Testis (tissue), 2 donors: ENCODE measurements at regions not wholly inside any gene's neighbourhood (a gene's known extent, or its start where the extent isn't known, plus 50 kb on each side); places are given as distances from the start of the nearest gene placed in this dataset.

Experiments
- POLR2A ChIP-seq: fragments of 450-650 bp; IDR thresholded peaks from one replicate; pipeline ENCODE4 v1.6.1; 2017; ENCODE audit warnings: antibody characterized with exemption, mild to moderate bottlenecking, moderate library complexity
- TF ChIP-seq, protein P1 (sequence below), 3 experiments: fragments of 450-650 bp in 2 of 3; fragments of 200-600 bp in 1 of 3; sonication (generic) in 1 of 3; IDR thresholded peaks; one replicate each; pipeline ENCODE4 v1.5.1; 2016 to 2019; ENCODE audit warnings: antibody characterized with exemption in 3 of 3, mild to moderate bottlenecking in 2 of 3, moderate library complexity in 1 of 3

DNA sequence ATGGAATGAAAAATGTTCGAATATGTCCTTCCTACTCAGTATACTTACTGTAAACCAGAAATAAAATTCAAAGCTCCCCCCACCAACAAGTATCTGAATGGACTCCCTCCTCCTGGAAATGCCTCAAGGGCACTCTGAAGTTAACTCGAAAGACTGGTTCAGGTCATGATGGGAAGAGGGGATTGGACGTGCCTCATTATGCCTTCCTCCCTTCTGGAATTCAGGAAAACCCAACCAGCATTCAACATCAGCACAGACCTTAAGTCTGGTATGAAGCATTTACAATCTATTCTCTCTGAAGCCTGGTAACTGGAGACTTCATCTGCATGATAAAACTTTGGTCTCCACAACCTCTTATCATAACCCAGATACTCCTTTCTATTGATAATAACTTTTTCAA, 428.3 kb upstream of the RAG2 start:
- TF ChIP-seq, protein P1, sequence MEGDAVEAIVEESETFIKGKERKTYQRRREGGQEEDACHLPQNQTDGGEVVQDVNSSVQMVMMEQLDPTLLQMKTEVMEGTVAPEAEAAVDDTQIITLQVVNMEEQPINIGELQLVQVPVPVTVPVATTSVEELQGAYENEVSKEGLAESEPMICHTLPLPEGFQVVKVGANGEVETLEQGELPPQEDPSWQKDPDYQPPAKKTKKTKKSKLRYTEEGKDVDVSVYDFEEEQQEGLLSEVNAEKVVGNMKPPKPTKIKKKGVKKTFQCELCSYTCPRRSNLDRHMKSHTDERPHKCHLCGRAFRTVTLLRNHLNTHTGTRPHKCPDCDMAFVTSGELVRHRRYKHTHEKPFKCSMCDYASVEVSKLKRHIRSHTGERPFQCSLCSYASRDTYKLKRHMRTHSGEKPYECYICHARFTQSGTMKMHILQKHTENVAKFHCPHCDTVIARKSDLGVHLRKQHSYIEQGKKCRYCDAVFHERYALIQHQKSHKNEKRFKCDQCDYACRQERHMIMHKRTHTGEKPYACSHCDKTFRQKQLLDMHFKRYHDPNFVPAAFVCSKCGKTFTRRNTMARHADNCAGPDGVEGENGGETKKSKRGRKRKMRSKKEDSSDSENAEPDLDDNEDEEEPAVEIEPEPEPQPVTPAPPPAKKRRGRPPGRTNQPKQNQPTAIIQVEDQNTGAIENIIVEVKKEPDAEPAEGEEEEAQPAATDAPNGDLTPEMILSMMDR (IDR thresholded peaks at IDR 0.05), result no peak
- no peak for TF ChIP-seq POLR2A
